HL-60/S4 treated with phorbol 12-myristate 13-acetate at 8.2 ng/mL for 4 days and 3 days (cell line): ENCODE measurements at regions not wholly inside any gene's neighbourhood (a gene's known extent, or its start where the extent isn't known, plus 50 kb on each side); places are given as distances from the start of the nearest gene placed in this dataset.

Experiments used
- in situ Hi-C: fragments of 300-500 bp; cut with MboI; formaldehyde crosslinking; loops from 2 replicates; pipeline ENCODE4 v1.15.0; 2022; ENCODE audit warnings: low sequenced_read_pairs

GRCh38 chr15:31537770-31538592 is 211.3 kb downstream of the KLF13 start:
- in situ Hi-C loops, result no loop called here

- in situ Hi-C loops, result no loop called here
Measured at GRCh38 chr15:31540633-31541032, 214.0 kb downstream of the KLF13 start.

GRCh38 chr15:31544361-31544760 is 217.7 kb downstream of the KLF13 start:
- in situ Hi-C loops, result no loop called here

- in situ Hi-C loops, result no loop called here
Measured at GRCh38 chr15:31545257-31545656, 218.6 kb downstream of the KLF13 start.

GRCh38 chr15:31550211-31550977 is 223.8 kb downstream of the KLF13 start:
- in situ Hi-C loops, result no loop called here

GRCh38 chr15:31551323-31551722 is 224.7 kb downstream of the KLF13 start:
- in situ Hi-C loops, result no loop called here

- in situ Hi-C loops, result no loop called here
Measured at GRCh38 chr15:31552482-31553099, 226.0 kb downstream of the KLF13 start.

- in situ Hi-C loops, result no loop called here
Measured at GRCh38 chr15:31554261-31554660, 227.6 kb downstream of the KLF13 start.

- in situ Hi-C loops, result no loop called here
Measured at GRCh38 chr15:31555022-31555421, 228.4 kb downstream of the KLF13 start.

GRCh38 chr15:31556494-31557150 is 230.0 kb downstream of the KLF13 start:
- in situ Hi-C loops, result no loop called here

GRCh38 chr15:31557899-31558298 is 231.3 kb downstream of the KLF13 start:
- in situ Hi-C loops, result no loop called here

GRCh38 chr15:31558840-31559239 is 232.2 kb downstream of the KLF13 start:
- in situ Hi-C loops, result no loop called here

GRCh38 chr15:31559786-31560185 is 233.2 kb downstream of the KLF13 start:
- in situ Hi-C loops, result no loop called here

- in situ Hi-C loops, result no loop called here
Measured at GRCh38 chr15:31560643-31561042, 234.0 kb downstream of the KLF13 start.

GRCh38 chr15:31561156-31561555 is 234.5 kb downstream of the KLF13 start:
- in situ Hi-C loops, result no loop called here

- in situ Hi-C loops, result no loop called here
Measured at GRCh38 chr15:31563001-31563400, 236.4 kb downstream of the KLF13 start.

- in situ Hi-C loops, result no loop called here
Measured at GRCh38 chr15:31563421-31563820, 236.8 kb downstream of the KLF13 start.

GRCh38 chr15:31567861-31568260 is 241.2 kb downstream of the KLF13 start:
- in situ Hi-C loops, result no loop called here

GRCh38 chr15:31569836-31570235 is 243.2 kb downstream of the KLF13 start:
- in situ Hi-C loops, result no loop called here

- in situ Hi-C loops, result no loop called here
Measured at GRCh38 chr15:31570591-31570990, 244.0 kb downstream of the KLF13 start.

- in situ Hi-C loops, result no loop called here
Measured at GRCh38 chr15:31571676-31572075, 245.0 kb downstream of the KLF13 start.
